ENCODE measurements at regions not wholly inside any gene's neighbourhood (a gene's known extent, or its start where the extent isn't known, plus 50 kb on each side); places are given as distances from the start of the nearest gene placed in this dataset.
"Not testable (repeated sequence)": the region's sequence is repeated elsewhere in the genome, so short reads cannot be mapped to it uniquely, and the experiment has no call there.

GRCh38 chr1:102550729-102551384 is 554.1 kb upstream of the OLFM3 start:
- TF ChIP-seq CTCF (conservative IDR thresholded peaks at IDR 0.05; ENCODE audit: low read depth, low read length) = peak; percentile 61
- no peak overlapping the region for H3K4me3 ChIP-seq (ENCODE audit: low read length)
- DNase-seq (ENCODE audit: low read depth) = no peak

GRCh38 chr1:102546251-102546650 is 549.5 kb upstream of the OLFM3 start:
- no peak for TF ChIP-seq CTCF (conservative IDR thresholded peaks at IDR 0.05; ENCODE audit: low read depth, low read length)
- no peak overlapping the region for H3K4me3 ChIP-seq (ENCODE audit: low read length)
- no peak for DNase-seq (ENCODE audit: low read depth)

GRCh38 chr1:102535829-102536505 is 539.2 kb upstream of the OLFM3 start:
- no peak for TF ChIP-seq CTCF (conservative IDR thresholded peaks at IDR 0.05; ENCODE audit: low read depth, low read length)
- no peak for DNase-seq (ENCODE audit: low read depth)
- H3K4me3 ChIP-seq (ENCODE audit: low read length) = no peak overlapping the region

GRCh38 chr1:102531036-102531435 is 534.3 kb upstream of the OLFM3 start:
- H3K4me3 ChIP-seq (ENCODE audit: low read length) = no peak overlapping the region
- TF ChIP-seq CTCF (conservative IDR thresholded peaks at IDR 0.05; ENCODE audit: low read depth, low read length) = no peak

GRCh38 chr1:102529446-102529845 is 532.7 kb upstream of the OLFM3 start:
- no peak overlapping the region for H3K4me3 ChIP-seq (ENCODE audit: low read length)
- no peak for TF ChIP-seq CTCF (conservative IDR thresholded peaks at IDR 0.05; ENCODE audit: low read depth, low read length)
- DNase-seq (ENCODE audit: low read depth) = no peak

More at GRCh38 chr1:102531036-102531435, 534.3 kb upstream of the OLFM3 start:
- DNase-seq (ENCODE audit: low read depth) = no peak

- TF ChIP-seq CTCF (conservative IDR thresholded peaks at IDR 0.05; ENCODE audit: low read depth, low read length) = no peak
- no peak for DNase-seq (ENCODE audit: low read depth)
- no peak overlapping the region for H3K4me3 ChIP-seq (ENCODE audit: low read length)
Measured at GRCh38 chr1:102500758-102501157, 504.0 kb upstream of the OLFM3 start.

GRCh38 chr1:102498929-102499328 is 502.2 kb upstream of the OLFM3 start:
- no peak for TF ChIP-seq CTCF (conservative IDR thresholded peaks at IDR 0.05; ENCODE audit: low read depth, low read length)
- no peak for DNase-seq (ENCODE audit: low read depth)
- H3K4me3 ChIP-seq (ENCODE audit: low read length) = no peak overlapping the region

- not testable (repeated sequence) for H3K4me3 ChIP-seq (ENCODE audit: low read length); DNase-seq (ENCODE audit: low read depth)
Measured at GRCh38 chr1:102497810-102498209, 501.1 kb upstream of the OLFM3 start.

Measured in retinal pigment epithelial cell (primary cell).